NOMO-1 treated with dmso at 0.1 percent for 144 hours (cell line): ENCODE measurements at regions not wholly inside any gene's neighbourhood (a gene's known extent, or its start where the extent isn't known, plus 50 kb on each side); places are given as distances from the start of the nearest gene placed in this dataset.
"Not testable (repeated sequence)": the region's sequence is repeated elsewhere in the genome, so short reads cannot be mapped to it uniquely, and the experiment has no call there.

Experiments used
- DNase-seq: peaks from one replicate; lab custom pipeline; 2025; ENCODE audit not compliant: unreplicated experiment; lab: John Stamatoyannopoulos, UW

- DNase-seq: no peak
These were observed 1179.5 kb upstream of the GOT2 start for GRCh38 chr16:59913666-59914065.

DNA sequence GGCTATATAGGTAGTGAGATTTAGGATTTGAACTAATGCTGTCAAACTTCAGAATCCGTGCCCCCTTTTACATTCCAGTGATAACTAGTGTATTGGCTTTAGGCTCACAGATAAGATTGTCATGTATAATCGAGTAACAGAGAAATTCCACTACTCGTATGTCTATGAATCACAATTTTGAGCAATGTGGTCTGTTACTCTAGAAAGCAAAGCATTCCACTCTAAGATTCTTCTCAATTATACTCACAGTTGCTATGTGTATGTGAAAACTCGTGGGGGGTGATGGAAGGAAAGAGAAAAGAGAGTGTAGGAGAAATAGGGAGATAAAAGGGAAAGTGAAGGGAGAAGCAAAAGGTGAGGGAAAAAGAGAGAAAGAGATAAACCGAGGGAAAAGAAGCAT, 1175.1 kb upstream of the GOT2 start:
- no peak for DNase-seq

DNA sequence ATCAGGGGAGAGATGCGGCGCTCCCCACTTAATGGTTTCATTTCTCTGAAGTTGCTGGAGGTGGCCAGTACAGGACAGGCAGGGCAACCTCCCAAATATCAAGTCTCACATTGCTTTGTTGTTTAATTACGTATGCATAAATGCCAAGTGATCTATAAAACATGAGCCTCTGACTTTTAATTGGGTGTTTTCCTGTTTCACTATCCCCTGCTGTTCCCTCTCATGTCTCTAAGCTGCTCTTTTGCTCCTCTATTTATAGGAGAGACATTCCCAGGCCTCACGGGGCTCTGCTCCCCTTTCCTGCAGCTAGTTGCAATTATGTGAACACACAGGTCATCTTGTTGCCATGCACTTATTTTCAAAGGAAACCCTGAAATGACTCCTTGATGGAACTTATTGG, 1173.5 kb upstream of the GOT2 start:
- no peak for DNase-seq

- DNase-seq: no peak
These were observed 1171.5 kb upstream of the GOT2 start for GRCh38 chr16:59905606-59906005.

DNA sequence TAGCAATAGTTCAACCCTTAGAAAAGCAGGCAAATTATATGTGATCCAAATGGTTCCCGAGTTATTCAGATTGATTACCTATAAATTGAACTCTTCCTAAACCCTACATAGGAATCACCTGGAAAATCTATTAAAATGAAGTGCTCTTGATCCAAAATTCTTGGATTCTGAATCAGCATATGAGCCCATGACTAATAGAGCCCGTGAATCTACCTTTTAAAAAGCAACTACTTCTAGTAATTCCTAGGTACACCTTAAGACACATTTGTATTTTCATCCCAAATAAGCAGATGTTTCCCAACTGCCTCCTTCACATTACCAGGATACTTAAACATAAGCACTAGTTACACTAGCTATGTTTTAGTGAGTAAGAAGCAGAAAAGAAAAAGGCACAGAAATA, 1171.0 kb upstream of the GOT2 start:
- DNase-seq: no peak

DNA sequence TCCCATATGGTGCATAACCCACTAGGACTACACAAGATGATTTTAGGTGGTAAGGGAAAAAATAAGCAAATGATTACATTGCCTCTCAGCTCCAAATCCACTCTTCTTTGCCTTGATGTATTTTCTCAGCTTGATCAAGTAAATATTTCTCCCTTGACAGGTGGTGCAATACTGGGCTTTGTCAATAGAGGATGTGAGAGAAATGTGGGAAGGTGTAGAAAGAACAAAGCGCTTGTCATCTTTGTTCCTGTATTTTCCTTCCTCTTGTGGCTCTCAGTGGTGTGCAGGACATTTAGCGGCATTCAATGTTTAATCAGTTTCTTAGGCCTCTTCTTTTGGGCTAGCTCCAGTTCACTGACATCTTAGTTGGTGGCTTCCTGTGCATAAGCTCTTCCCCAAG, 1165.8 kb upstream of the GOT2 start:
- DNase-seq: peak; percentile 31

GRCh38 chr16:59892376-59892775, 1158.3 kb upstream of the GOT2 start:
- DNase-seq: no peak

GRCh38 chr16:59887856-59888255, 1153.7 kb upstream of the GOT2 start:
- DNase-seq: no peak

- DNase-seq: peak; percentile 5
These were observed 1151.9 kb upstream of the GOT2 start for GRCh38 chr16:59886021-59886420.

GRCh38 chr16:59881376-59881775, 1147.3 kb upstream of the GOT2 start:
- DNase-seq: no peak

DNA sequence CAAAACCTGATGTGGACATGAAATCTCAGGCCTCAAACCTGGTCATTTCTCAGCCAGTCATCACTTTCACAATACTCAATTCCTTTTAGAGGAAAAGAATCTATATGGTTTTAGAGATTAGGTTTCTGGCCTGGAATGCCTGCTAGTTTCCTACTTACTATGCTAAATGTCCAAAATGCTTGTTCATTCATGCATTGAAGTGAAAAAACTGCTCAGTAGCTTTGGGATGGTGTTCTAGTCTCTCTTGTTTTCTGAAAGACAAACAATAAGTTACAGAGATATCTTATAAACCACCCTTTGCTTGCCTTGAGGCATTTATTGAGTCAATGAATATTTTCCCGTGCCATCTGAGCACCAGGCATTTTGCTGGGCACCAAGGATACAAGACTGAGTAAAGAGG, 1146.5 kb upstream of the GOT2 start:
- no peak for DNase-seq

DNA sequence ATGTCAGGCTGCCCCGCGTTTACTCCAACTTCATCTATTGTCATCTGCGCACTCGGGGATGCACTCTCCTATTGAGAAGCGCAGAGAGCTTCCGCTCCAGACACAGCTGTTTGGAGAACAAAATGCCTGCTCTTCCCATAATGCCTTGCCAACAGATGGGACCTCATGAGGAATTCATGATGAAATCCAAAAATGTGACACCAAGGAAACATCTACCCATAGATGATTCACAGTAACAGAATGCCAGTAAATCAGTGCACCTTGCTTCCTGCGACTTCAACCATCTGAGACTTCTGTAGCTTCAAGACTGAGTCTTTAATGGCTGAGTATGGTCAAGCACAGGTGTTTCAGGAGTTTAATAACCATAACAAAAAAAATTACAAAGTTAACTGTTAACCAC, 1144.9 kb upstream of the GOT2 start:
- no peak for DNase-seq

GRCh38 chr16:59878479-59878878, 1144.4 kb upstream of the GOT2 start:
- no peak for DNase-seq

DNA sequence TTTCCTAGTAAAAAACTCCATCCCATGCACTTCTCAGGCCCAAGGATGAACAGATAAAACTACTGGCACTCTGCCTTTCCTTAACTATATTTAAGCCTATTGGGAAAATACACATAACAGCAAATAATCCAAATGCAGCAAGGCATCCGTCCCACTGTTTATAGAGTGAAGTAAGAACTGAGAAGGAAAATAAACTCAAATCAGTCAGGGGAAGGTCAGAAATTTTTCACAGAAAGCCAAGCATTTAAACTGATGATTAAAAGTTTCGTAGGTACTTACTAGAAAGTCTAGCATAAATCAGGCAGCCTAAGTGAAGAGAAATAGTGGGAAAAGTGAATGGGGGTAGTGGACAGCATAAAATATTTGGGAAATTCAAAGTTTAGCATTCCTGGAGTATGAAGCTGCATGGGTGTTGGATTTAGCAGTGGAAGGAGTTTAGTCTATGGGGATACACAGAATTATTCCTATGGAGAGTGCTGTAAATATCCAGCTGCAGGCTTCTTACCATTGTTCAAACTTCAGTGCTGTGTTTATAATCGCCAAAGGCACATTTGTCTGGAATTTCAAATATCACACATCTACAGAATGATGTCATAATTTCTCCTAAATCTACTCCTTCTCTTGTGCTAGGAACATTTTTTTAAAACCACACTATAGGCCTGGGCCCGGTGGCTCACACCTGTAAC, 1131.0 kb upstream of the GOT2 start:
- no peak for DNase-seq

DNA sequence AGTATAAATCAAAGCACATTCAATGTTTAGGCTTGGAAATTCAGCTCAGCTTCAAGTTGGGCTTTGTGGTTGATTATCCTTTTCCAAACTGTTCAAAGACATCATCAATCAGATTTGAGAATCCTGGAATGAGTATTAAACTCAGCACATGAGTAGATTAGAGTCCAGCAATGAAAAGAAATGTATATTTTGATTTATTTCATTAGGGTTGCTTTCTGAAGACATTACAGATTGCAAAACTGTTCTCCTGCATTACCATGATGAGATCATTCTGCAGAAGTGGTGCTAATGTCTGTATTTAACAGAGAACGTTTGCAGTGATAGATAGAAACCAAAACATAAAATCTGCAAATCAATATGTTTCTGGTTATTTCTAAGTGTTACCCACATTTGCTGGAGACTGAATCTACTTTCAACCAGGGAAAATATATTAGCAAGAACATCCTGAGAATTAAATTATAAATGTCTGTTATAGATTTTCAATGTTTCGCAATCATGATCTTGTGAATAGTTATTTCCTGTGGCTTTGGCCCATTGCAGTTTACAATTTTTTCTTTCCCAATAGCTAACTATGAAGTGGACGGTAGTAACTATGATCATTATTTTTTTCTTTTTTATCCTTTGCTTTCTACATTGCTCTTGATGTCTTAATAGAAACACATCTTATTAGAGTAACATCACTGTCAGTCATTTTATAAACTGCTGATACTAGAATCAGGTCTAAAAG, 1125.7 kb upstream of the GOT2 start:
- peak; percentile 2 for DNase-seq

DNA sequence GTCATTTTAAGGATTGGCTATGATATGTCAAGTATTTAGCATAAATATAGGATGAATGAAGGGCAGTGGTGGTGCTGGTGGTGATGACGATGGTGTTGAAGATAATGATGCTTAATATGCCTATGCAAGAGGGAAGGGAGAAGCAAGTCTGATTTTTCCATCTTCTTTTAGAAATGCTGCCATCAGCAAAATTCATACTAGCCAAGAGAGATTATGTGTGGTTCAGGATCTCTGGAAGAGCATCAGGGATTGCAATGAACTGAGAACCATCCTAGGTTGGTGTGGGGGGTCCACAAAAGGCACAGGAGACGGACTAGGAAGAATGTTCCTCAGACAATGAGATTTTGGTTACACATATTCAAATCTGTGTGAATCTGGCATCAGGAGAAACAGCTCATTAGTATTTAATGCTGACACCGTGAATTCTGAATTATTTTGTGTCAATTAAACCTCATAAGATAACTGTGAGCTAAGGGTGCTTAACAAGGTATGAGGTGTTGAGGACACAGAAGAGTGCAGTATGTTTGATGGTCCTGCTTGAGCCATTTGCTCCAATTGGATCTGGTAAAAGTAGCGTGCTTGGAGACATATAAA, 1120.8 kb upstream of the GOT2 start:
- no peak for DNase-seq

DNA sequence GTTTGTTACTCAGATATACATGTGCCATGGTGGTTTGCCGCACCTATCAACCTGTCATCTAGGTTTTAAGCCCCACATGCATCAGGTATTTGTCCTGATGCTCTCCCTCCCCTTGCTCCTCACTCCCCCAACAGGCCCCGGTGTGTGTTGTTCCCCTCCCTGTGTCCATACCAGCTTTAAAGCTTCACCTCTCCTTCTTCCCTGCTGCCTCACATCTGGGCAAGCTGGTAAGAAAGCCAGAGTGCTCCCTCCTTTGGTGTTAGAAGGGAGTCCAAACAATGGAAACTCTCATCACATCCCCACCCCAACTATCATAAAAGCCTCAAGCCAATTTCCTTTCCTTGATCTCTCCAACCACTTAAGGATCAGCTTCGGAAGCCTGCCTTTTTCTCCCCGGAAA, 1115.6 kb upstream of the GOT2 start:
- DNase-seq: no peak

DNA sequence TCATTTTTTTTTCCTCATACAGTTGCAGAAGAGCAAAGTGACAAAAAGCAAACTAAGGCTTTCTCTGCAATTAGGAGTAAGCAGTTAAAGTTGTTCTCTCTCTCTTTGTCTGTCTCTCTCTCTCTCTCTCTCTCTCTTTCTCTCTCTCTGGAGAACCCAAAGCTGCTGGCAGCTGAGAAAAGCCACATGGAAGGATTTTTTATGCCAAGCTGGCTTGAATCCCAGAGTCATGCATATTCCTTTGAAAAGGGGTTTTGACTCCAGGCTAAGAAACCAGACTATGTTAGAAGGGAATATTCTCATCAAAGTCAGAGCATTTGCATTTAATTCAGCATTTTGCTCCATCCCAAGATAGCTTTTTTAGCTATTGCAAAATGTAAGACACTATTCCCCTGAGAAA, 1114.2 kb upstream of the GOT2 start:
- DNase-seq: no peak

DNA sequence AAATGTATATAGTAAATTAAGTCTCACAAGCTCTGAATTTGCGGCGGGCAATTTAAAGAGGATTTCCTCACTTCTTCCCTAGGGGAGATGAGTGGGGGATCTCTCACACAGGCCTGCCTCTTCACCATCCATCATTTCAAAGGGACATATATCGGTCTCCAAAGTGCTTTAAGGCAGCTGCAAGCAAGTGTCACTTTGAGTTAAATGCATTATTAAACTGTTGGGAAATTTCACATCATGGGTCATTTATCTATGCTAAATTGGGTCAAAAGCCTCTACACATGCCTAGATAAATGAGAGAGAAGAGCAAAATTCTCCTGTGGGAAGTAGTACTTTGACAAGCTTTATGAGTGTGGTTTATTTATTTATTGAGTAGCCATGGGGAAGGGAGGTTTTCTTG, 1106.1 kb upstream of the GOT2 start:
- DNase-seq: no peak

DNA sequence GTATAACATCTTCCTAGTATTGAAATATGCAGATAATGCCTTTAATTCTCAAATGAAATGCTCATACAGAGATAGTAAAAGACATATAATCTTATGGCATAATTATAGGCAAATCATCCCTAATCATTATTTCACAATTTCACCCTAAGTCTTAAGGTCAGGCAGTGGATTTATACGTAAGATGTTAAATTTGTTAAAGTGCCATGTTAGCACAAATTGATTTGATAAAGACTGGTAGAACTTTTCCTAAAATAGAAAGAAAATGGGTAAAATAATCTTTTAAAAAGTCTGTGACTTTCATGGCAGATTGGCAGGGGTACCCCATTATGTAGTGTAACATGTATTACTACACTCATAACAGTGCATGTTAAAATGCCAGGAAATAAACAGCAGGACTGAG, 1092.7 kb upstream of the GOT2 start:
- DNase-seq: no peak

GRCh38 chr16:59809488-59809887, 1075.4 kb upstream of the GOT2 start:
- not testable (repeated sequence) for DNase-seq

DNA sequence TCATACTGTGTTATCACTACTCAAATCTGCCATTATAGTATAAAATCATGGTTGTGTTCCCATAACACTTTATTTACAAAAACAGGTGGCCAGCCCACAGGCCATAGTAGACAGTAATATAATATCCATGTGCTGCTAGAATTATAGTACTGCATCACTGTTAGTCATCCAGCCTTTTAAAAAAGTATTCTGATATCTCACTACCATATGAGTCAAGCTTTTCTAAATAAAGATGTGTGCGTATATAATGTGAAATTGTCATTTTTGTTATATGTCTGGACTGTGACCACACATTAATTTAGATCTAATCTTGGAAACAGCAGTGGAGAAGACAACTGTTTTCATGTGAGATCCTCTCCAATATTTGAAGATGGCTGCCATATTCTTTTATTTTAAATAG, 1049.1 kb upstream of the GOT2 start:
- DNase-seq: no peak

DNA sequence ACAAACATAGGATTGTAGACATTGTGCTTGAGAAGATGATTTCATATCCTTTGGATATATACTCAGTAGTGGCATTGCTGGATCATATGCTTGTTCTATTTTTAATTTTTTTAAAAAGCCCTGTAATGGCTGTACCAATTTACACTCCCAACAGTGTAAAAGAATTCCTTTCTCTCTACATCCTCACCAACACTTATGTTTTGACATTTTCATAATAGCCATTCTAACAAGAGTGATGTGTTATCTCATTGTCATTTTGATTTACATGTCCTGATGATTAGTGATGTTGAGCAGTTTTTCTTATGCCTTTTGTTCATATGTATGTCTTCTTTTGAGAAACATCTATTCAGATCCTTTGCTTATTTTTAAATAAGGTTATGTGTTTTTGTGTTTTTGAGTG, 1039.2 kb upstream of the GOT2 start:
- no peak for DNase-seq
